Aorta (tissue), 5 donors: ENCODE measurements at regions not wholly inside any gene's neighbourhood (a gene's known extent, or its start where the extent isn't known, plus 50 kb on each side); places are given as distances from the start of the nearest gene placed in this dataset.
"Not testable (repeated sequence)": the region's sequence is repeated elsewhere in the genome, so short reads cannot be mapped to it uniquely, and the experiment has no call there.

Experiments used
- ATAC-seq: fragments of 200-7000 bp; cut with Tn5 transposase; one replicate; pipeline ENCODE4 v1.9.1; 2022; ENCODE audit warnings: moderate library complexity; ENCODE audit not compliant: low FRiP score
- DNase-seq, 2 donors: peaks; one replicate each; pipeline ENCODE4 v3.0.0-alpha.2; 2020
- H3K27ac ChIP-seq, 2 donors: one replicate each; pipeline ENCODE4 v1.5.1; 2013; ENCODE audit warnings: low read length in 2 of 2, mild to moderate bottlenecking in 2 of 2, moderate library complexity in 2 of 2, control low read depth in 1 of 2, inconsistent platforms in 1 of 2, low read depth in 1 of 2
- H3K27me3 ChIP-seq, 2 donors: one replicate each; pipeline ENCODE4 v1.6.1; 2013; ENCODE audit warnings: control low read depth in 1 of 2, low read length in 1 of 2, mild to moderate bottlenecking in 1 of 2, moderate library complexity in 1 of 2; ENCODE audit not compliant: insufficient read depth in 2 of 2, control insufficient read depth in 1 of 2
- H3K36me3 ChIP-seq, 2 donors: one replicate each; pipeline ENCODE4 v1.6.1; 2013; ENCODE audit warnings: control low read depth in 1 of 2, low read length in 1 of 2, mild to moderate bottlenecking in 1 of 2; ENCODE audit not compliant: insufficient read depth in 2 of 2, control insufficient read depth in 1 of 2
- H3K4me1 ChIP-seq, 2 donors: one replicate each; pipeline ENCODE4 v1.6.1; 2013; ENCODE audit warnings: low read length in 2 of 2, control low read depth in 1 of 2, mild to moderate bottlenecking in 1 of 2, moderate library complexity in 1 of 2; ENCODE audit not compliant: insufficient read depth in 2 of 2, control insufficient read depth in 1 of 2
- H3K4me3 ChIP-seq, 2 donors: one replicate each; pipeline ENCODE4 v1.5.1; 2013; ENCODE audit warnings: low read length in 2 of 2, control low read depth in 1 of 2, mild to moderate bottlenecking in 1 of 2
- H3K9me3 ChIP-seq: one replicate; pipeline ENCODE4 v1.6.1; 2013; ENCODE audit warnings: mild to moderate bottlenecking, low read length; ENCODE audit not compliant: control insufficient read depth
- WGBS, 2 donors: extraction: QIAGEN DNeasy Blood & Tissue Kit; methylation state at CpG; one replicate each; pipeline ENCODE4 v1.1.7; 2013; 5-methylcytosine and 5-hydroxymethylcytosine counted together
- intact Hi-C, 2 donors: fragments of 100-400 bp; cut with DNase I; formaldehyde crosslinking; loops; one replicate each; pipeline versions ENCODE4 v1.14.2 to v1.15.0; 2022
- donor health status: healthy with polysubstance abuse.
- donor health status: Bipolar disorder and iron deficiency.
- donor health status: DM: no; HTN: no; CAD: no.
- donor health status: DM: no; HTN: no; CAD: no.
- donor health status: DM: yes; HTN: yes; CAD: no.

- H3K4me1 ChIP-seq, H3K4me3 ChIP-seq, DNase-seq, H3K27me3 ChIP-seq, H3K36me3 ChIP-seq, H3K9me3 ChIP-seq, ATAC-seq, H3K27ac ChIP-seq, intact Hi-C loops: not testable (repeated sequence)
- 80 to 84% methylated on average over 8 of the region's 8 CpGs for WGBS, 2 donors
Observed at GRCh38 chr12:114056351-114056750, 90.2 kb upstream of the RBM19 start.

GRCh38 chr12:114054982-114055381, 88.9 kb upstream of the RBM19 start:
- intact Hi-C loops, result no loop called here
- no peak for ATAC-seq

GRCh38 chr12:114046236-114046998, 80.3 kb upstream of the RBM19 start:
- no peaks in the 10 kb centered on the region for H3K4me1 ChIP-seq
- H3K9me3 ChIP-seq, result peaks cover 3% of the 10 kb centered on the region
- no peak overlapping the region for H3K4me3 ChIP-seq
- intact Hi-C loops, result no loop called here
- no peak overlapping the region for H3K27ac ChIP-seq
- no peaks in the 10 kb centered on the region for H3K36me3 ChIP-seq
- no peak for DNase-seq
- ATAC-seq, result no peak
- WGBS, 2 donors, result 35 to 42% methylated on average over 6 of the region's 6 CpGs
- H3K27me3 ChIP-seq, result no peaks in the 10 kb centered on the region

More at GRCh38 chr12:114054982-114055381, 88.9 kb upstream of the RBM19 start:
- no peaks in the 10 kb centered on the region for H3K27me3 ChIP-seq
- WGBS, 2 donors, result 75 to 78% methylated on average over 7 of the region's 7 CpGs
- no peak overlapping the region for H3K27ac ChIP-seq
- H3K4me3 ChIP-seq, result no peak overlapping the region
- no peak for DNase-seq
- H3K36me3 ChIP-seq, result no peaks in the 10 kb centered on the region
- H3K4me1 ChIP-seq, result no peaks in the 10 kb centered on the region
- H3K9me3 ChIP-seq, result peaks cover 4% of the 10 kb centered on the region

DNA sequence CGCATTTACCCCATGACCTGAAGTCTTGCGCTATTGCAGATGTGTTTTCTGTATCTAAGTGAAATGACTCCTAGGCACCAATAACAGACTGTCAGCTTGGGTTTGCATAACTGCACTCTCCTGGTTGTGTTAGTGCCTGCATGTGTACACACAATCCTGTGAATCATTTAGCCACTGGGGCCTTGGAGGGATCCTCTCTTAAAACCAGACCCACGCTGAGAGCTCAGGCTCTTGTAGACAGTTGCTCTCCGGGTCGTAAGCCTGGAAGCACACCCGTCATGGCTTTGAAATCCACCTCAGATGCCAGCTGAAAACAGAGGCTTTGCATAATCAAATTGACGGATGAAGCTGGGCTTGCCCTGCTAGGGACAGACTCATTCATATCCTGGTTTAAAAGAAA, 79.2 kb upstream of the RBM19 start:
- Histone ChIP-seq H3K36me3 (no peaks in the 10 kb centered on the region), H3K27ac (no peak overlapping the region), H3K4me1 (no peaks in the 10 kb centered on the region), H3K9me3 (peaks cover 5% of the 10 kb centered on the region), H3K27me3 (no peaks in the 10 kb centered on the region), H3K4me3 (no peak overlapping the region)
- ATAC-seq (no peak), DNase-seq (no peak)
- 37 to 41% methylated on average over 7 of the region's 7 CpGs for WGBS, 2 donors
- intact Hi-C loops, result no loop called here

DNA sequence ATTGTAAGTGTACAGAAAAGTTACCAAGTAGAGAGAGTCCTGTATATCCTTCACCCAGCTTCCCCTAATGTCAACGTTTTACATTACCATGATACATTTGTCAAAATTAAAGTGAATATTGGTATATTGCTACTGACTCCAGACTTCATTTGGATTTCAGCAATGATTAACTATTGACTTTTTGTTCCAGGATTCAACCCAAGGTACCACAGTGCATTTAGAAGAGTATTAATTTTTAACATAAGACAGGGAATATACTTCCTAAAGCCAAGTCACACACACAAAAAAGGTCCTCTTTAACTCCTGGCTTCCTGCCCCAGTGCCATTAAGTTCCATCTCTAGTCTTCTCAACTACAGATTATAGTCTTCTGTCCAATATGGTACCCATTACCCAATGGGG, 75.5 kb upstream of the RBM19 start:
- H3K27me3 ChIP-seq, result peaks cover 0 to 5% of the 10 kb centered on the region in 2 donors
- H3K36me3 ChIP-seq, result no peaks in the 10 kb centered on the region
- WGBS, 2 donors, result 63 to 73% methylated on average over 1 of the region's 1 CpG
- peaks cover 2% of the 10 kb centered on the region for H3K9me3 ChIP-seq
- intact Hi-C loops, result no loop called here
- ATAC-seq (no peak), DNase-seq (no peak)
- H3K27ac ChIP-seq, result no peak overlapping the region
- no peaks in the 10 kb centered on the region for H3K4me1 ChIP-seq
- H3K4me3 ChIP-seq, result no peak overlapping the region

DNA sequence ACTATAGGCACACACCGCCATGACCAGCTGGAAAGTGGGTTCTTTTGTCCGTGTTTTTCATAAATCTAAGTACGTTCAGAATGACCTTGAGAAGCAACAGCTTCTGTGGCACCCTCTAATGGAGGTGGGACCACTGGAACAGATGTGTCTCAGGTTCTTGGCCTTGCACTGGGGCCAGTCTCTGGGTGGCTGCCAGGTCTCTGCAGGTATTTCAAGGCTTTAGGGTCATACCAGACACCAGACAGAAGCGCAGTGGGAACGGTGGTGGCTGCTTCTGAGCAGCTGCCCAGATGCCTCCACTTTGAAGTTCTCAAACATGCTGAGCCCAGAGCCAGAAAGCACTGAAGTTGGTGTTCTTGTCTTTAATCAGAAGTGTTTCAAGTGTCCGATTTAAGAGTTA, 75.0 kb upstream of the RBM19 start:
- peaks cover 2% of the 10 kb centered on the region for H3K9me3 ChIP-seq
- no peak for ATAC-seq
- no peak for DNase-seq
- H3K4me3 ChIP-seq, result no peak overlapping the region
- intact Hi-C loops, result no loop called here
- peaks cover 0 to 5% of the 10 kb centered on the region in 2 donors for H3K27me3 ChIP-seq
- WGBS, 2 donors, result 85 to 88% methylated on average over 6 of the region's 6 CpGs
- H3K4me1 ChIP-seq, result no peaks in the 10 kb centered on the region
- no peak overlapping the region for H3K27ac ChIP-seq
- no peaks in the 10 kb centered on the region for H3K36me3 ChIP-seq

DNA sequence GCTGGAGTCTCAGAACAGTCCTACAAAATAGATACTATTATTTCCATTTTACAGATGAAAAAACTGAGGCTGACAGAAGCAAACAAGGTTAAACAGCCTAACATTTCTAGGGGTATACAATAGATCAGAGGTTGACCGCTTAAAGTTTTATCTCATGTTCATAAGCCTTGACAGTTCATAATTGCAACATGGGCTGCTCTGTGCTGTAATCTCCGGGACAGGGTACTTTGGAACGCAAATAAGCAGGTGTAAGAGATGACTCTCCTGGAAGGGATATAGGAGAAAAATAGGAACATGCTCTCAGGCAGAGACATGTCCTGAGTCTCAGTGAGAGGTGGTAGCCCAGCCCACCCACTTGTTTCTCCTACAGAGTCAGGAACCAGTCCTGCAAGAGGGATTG, 72.8 kb upstream of the RBM19 start:
- Histone ChIP-seq H3K27me3 (peaks cover 0 to 5% of the 10 kb centered on the region in 2 donors), H3K9me3 (peaks cover 2% of the 10 kb centered on the region), H3K36me3 (no peaks in the 10 kb centered on the region), H3K27ac (no peak overlapping the region), H3K4me1 (no peaks in the 10 kb centered on the region), H3K4me3 (no peak overlapping the region)
- WGBS, 2 donors, result 89 to 96% methylated on average over 3 of the region's 3 CpGs
- ATAC-seq (no peak), DNase-seq (no peak)
- intact Hi-C loops, result no loop called here

DNA sequence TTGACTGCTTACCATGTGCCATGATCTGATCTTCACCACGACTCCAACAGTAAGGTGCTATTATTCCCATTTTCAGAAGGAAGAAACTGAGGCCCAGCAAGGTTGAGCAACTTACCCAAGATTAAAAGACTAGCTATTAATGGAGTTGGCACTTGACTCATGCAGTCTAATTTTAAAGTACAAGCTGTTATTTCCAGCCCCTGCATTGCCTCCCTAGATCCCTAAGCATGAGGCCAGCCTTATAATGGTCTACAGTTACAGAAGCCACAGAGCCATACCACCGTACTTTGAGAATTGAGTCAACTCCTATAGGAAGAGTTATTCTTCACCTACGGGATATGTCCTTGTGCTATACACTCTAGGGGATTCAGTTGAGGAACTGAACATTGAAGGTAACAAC, 66.7 kb upstream of the RBM19 start:
- Histone ChIP-seq H3K27me3 (peaks cover 0 to 3% of the 10 kb centered on the region in 2 donors), H3K4me3 (no peak overlapping the region), H3K4me1 (no peaks in the 10 kb centered on the region), H3K9me3 (peaks cover 3% of the 10 kb centered on the region), H3K27ac (no peak overlapping the region), H3K36me3 (no peaks in the 10 kb centered on the region)
- DNase-seq (no peak), ATAC-seq (no peak)
- intact Hi-C loops, result no loop called here
- 82 to 85% methylated on average over 3 of the region's 3 CpGs for WGBS, 2 donors

DNA sequence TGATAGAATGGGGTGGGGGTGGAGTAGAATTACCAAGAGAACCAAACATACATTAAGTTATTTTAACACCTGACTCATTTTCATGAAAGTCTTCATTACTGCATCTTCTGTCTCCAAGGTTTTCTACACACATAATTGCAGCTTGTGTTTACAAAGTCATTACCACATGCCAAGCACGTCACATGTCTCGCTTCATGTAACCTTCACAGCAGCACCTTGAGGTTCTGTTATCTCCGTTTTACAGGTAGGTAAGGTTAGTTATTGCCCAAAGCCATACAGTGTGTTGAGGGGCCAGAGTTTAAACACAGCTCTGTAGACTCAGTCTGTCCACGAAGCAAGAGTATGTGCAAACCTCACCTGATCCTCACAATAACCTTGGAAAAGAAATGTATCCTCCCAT, 64.3 kb upstream of the RBM19 start:
- ATAC-seq, result no peak
- H3K27me3 ChIP-seq, result peaks cover 0 to 1% of the 10 kb centered on the region in 2 donors
- no peak for DNase-seq

More for the DNA sequence above, 64.3 kb upstream of the RBM19 start:
- no peak overlapping the region for H3K4me3 ChIP-seq
- H3K27ac ChIP-seq, result no peak overlapping the region
- 69 to 74% methylated on average over 4 of the region's 4 CpGs for WGBS, 2 donors
- no peaks in the 10 kb centered on the region for H3K36me3 ChIP-seq
- H3K9me3 ChIP-seq, result peaks cover 3% of the 10 kb centered on the region
- intact Hi-C loops, result no loop called here
- no peaks in the 10 kb centered on the region for H3K4me1 ChIP-seq
